Cardiac fibroblast (primary cell): ENCODE measurements at regions not wholly inside any gene's neighbourhood (a gene's known extent, or its start where the extent isn't known, plus 50 kb on each side); places are given as distances from the start of the nearest gene placed in this dataset.

Experiments used
- DNase-seq, 2 donors: peaks; one replicate each; pipeline versions ENCODE4 v3.0.0 to v3.0.0-alpha.2; 2010; ENCODE audit warnings: low read depth in 2 of 2
- H3K4me3 ChIP-seq, 2 donors: replicated peaks in 1 of 2; 1 replicate in 1 of 2; 2 replicates in 1 of 2; pipeline ENCODE4 v1.5.1; 2011; ENCODE audit warnings: low read depth in 2 of 2, low read length in 2 of 2, mild to moderate bottlenecking in 2 of 2, moderate library complexity in 1 of 2
- TF ChIP-seq, protein P1 (sequence below): IDR thresholded peaks from one replicate; pipeline ENCODE4 v1.5.1; 2011; ENCODE audit warnings: low read depth, mild to moderate bottlenecking, low read length, inconsistent platforms

GRCh38 chr11:128324531-128325141 is 262.7 kb downstream of the ETS1 start:
- no peak overlapping the region for H3K4me3 ChIP-seq
- DNase-seq: no peak
- TF ChIP-seq, protein P1, sequence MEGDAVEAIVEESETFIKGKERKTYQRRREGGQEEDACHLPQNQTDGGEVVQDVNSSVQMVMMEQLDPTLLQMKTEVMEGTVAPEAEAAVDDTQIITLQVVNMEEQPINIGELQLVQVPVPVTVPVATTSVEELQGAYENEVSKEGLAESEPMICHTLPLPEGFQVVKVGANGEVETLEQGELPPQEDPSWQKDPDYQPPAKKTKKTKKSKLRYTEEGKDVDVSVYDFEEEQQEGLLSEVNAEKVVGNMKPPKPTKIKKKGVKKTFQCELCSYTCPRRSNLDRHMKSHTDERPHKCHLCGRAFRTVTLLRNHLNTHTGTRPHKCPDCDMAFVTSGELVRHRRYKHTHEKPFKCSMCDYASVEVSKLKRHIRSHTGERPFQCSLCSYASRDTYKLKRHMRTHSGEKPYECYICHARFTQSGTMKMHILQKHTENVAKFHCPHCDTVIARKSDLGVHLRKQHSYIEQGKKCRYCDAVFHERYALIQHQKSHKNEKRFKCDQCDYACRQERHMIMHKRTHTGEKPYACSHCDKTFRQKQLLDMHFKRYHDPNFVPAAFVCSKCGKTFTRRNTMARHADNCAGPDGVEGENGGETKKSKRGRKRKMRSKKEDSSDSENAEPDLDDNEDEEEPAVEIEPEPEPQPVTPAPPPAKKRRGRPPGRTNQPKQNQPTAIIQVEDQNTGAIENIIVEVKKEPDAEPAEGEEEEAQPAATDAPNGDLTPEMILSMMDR: no peak

DNA sequence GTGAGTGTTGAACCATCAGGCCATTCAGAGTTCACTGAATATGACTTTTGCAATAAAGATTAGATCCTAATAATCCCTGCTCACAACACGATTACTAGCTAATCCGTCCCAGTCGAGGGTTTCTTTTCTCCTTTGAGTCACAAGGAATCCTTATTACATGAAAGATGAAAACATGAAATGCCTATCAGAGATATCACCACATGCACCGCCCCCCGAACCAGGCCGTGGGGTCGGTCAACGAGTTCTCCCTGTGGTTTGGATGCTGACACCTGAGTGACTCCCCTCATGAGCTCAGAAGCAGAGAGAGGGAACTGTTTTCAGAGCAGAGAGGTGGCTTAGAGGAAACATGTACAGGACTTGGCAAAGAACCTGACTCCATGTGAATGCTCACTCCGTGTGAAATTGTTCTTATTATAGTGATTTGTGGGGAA is 263.3 kb downstream of the ETS1 start:
- H3K4me3 ChIP-seq: no peak overlapping the region
- DNase-seq: no peak
- TF ChIP-seq, protein P1: no peak

- no peak overlapping the region for H3K4me3 ChIP-seq
- TF ChIP-seq, protein P1: peak; percentile 49
- DNase-seq: peak; percentile 60 to 67
These were observed 264.0 kb downstream of the ETS1 start for GRCh38 chr11:128323381-128323780.

- DNase-seq: peak in 1 of 2 donors; percentile 37
- no peak overlapping the region for H3K4me3 ChIP-seq
- TF ChIP-seq, protein P1: no peak
These were observed 268.4 kb downstream of the ETS1 start for GRCh38 chr11:128318856-128319474.

GRCh38 chr11:128316541-128317227 is 270.7 kb downstream of the ETS1 start:
- no peak overlapping the region for H3K4me3 ChIP-seq
- DNase-seq: no peak
- TF ChIP-seq, protein P1: no peak

DNA sequence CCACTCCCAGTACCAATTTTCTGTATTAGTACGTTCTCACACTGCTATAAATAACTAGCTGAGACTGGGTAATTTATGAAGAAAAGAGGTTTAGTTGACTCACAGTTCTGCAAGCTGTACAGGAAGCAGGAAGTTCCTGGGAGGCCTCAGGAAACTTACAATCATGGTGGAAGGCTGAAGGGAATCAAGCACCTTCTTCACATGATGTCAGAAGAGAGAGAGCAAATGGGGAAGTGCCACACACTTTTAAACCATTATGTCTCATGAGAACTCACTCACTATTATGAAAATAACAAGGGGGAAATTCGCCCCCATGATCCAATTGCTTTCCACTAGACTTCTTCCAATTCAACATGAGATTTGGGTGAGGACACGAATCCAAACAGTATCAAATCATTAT is 271.4 kb downstream of the ETS1 start:
- TF ChIP-seq, protein P1: no peak
- DNase-seq: no peak
- H3K4me3 ChIP-seq: no peak overlapping the region
